Transverse colon (tissue), 4 donors: ENCODE measurements at regions not wholly inside any gene's neighbourhood (a gene's known extent, or its start where the extent isn't known, plus 50 kb on each side); places are given as distances from the start of the nearest gene placed in this dataset.

Source experiments
- EP300 ChIP-seq: sonication (generic); formaldehyde crosslinking; IDR thresholded peaks from one replicate; pipeline ENCODE4 v1.6.1; 2017; ENCODE audit warnings: antibody characterized with exemption, low read depth
- POLR2A ChIP-seq: fragments of 450-650 bp; IDR thresholded peaks from one replicate; pipeline ENCODE4 v1.6.1; 2016; ENCODE audit warnings: antibody characterized with exemption, mild to moderate bottlenecking, moderate library complexity
- POLR2AphosphoS5 ChIP-seq, 3 donors: sonication (generic); formaldehyde crosslinking; IDR thresholded peaks; one replicate each; pipeline ENCODE4 v1.6.1; 2016; ENCODE audit warnings: antibody characterized with exemption in 3 of 3
- TF ChIP-seq, protein P1 (sequence below), 5 experiments: fragments of 200-600 bp in 3 of 5; fragments of 450-650 bp in 2 of 5; sonication (generic) in 3 of 5; IDR thresholded peaks; 1 replicate in 2 of 5; 2 replicates in 3 of 5; pipeline ENCODE4 v1.5.1; 2016 to 2017; ENCODE audit warnings: antibody characterized with exemption in 5 of 5, inconsistent platforms in 3 of 5, mild to moderate bottlenecking in 2 of 5, moderate library complexity in 1 of 5

DNA sequence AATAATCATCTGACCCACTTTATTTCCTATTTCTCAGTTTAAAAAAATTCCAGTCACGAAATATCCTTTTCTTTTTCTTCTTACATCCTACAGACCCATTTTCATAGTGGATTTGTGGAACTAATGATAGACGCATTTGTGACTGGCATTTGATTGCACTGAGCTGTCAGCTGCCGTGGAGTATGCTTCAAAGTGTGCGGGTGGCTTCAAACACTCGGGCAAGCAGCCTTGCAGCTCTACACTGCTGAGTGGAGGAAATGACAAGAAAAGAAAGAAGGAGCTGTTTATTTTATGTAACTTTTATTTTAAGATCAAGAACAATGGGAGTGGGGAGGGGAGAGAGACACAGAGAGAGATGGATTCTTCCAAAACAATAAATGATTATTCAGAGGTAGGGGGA is 112.8 kb upstream of the NAP1L1 start:
- TF ChIP-seq POLR2A: no peak
- TF ChIP-seq, protein P1, sequence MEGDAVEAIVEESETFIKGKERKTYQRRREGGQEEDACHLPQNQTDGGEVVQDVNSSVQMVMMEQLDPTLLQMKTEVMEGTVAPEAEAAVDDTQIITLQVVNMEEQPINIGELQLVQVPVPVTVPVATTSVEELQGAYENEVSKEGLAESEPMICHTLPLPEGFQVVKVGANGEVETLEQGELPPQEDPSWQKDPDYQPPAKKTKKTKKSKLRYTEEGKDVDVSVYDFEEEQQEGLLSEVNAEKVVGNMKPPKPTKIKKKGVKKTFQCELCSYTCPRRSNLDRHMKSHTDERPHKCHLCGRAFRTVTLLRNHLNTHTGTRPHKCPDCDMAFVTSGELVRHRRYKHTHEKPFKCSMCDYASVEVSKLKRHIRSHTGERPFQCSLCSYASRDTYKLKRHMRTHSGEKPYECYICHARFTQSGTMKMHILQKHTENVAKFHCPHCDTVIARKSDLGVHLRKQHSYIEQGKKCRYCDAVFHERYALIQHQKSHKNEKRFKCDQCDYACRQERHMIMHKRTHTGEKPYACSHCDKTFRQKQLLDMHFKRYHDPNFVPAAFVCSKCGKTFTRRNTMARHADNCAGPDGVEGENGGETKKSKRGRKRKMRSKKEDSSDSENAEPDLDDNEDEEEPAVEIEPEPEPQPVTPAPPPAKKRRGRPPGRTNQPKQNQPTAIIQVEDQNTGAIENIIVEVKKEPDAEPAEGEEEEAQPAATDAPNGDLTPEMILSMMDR (IDR thresholded peaks at IDR 0.05): no peak
- no peak for TF ChIP-seq EP300
- no peak for TF ChIP-seq POLR2AphosphoS5 (IDR thresholded peaks at IDR 0.05)
